Ammon's horn (tissue), 1 donor: ENCODE measurements at regions not wholly inside any gene's neighbourhood (a gene's known extent, or its start where the extent isn't known, plus 50 kb on each side); places are given as distances from the start of the nearest gene placed in this dataset.
"Not testable (repeated sequence)": the region's sequence is repeated elsewhere in the genome, so short reads cannot be mapped to it uniquely, and the experiment has no call there.

Experiments
- DNase-seq: peaks from one replicate; pipeline ENCODE4 v3.0.0-alpha.2; 2016; ENCODE audit warnings: low spot score

DNA sequence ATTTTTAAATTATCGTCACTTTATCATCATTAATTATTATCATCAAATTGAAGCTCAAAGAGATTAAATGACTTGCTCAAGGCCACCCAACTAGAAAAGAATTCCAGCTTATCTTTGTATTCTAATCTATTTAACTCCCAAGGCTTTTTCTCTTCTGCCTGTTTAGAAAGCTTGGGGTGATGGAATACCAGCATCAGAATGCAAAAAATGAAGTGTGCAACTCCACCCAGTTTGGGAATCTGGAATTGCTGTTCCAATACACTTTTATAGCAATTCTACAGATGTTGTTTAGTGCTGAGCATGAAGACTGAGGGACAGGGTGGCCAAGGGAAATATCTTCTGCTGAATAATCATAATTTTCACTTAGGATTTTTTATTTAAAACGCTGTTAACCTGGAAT, 97.2 kb upstream of the FIBIN start:
- no peak for DNase-seq

DNA sequence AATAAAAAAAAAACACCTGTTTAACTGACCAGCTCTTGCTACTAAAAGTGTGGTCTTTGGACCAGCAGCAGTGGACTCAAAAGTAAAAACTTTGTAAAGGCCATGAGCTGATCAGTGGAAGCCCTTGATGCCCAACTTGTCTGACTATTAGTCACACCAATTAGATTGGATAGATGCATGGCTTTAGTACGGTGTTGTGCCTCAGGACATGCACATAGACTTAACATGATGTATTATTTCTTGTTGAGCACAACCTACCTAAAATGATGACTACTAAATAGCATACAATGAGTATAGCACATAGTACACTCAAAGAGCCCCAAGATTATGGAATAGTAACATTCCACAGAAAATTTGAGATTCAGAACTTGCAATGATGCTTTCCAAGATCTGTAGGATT, 95.1 kb upstream of the FIBIN start:
- DNase-seq, result no peak

DNA sequence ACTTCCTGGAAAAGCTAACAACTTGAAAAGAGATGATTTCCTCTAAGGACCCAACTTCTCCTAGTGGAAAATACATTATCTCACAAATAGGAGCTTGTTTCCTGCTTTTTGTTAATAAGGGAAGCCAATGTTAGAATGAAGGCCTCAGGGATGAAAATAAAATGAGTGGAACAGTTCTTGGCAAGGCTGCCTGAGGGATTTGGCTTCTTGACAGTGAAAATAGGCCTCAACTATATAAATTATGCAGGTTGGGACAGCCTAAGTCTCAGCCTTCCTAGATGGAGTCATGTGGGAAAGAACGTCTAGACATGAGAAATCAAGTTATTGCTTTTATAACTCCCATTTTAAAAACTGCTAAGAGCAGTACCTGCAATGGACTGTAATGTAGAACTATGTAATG, 92.8 kb upstream of the FIBIN start:
- no peak for DNase-seq

DNA sequence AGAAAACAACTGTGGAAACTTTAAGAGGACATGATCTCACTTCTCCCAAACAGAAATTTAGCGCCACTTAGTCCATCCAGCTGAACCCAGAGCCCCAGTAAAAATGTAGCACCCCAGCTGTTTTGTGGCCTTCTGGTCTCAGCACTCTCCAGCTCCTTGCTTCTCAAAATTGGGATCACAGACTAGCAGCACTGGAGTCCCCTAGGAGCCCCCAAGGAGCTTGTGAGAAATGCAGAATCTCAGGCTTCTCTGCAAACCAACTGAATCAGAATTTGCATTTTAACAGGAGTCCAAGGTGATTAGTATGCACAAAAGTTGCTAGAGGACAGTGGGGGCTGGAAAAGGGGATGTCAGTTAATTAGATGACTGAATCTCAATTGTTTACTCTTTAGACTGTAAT, 89.8 kb upstream of the FIBIN start:
- DNase-seq, result peak; percentile 8

DNA sequence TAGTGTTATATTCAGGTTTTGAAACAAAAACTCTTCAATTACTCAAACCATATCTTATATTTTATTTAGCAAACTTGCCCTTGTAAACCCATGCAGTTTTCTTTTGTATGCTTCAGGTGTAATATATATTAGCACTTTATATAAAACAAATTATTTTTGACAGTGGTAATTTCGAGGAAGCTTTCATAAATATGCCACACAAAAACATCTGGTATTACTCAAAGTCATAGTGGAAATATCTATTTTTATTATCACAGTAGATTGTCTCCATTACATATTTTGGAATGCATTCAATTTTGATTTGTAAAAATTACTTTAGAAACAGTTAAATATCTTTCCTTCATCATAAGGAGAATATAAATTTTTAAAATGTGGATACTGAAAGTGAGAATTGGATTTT, 89.1 kb upstream of the FIBIN start:
- no peak for DNase-seq

DNA sequence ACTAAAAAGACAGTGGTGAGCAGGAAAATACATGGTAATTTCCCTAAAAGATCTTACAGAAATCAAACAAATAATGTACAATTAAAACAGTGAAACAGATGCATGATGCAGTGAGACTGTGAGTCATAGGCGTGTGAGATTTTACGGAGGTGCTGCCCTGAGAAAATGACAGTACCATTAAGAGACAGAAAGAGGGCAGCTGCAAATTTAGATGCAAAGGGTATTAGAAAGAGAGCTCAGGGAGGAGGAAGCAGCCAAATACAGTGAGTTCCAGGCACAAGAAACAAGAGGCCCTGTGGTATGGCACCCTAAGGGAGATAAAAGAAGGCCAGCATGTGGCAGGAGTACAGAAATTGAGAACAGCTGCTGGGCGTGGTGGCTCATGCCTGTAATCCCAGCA, 88.5 kb upstream of the FIBIN start:
- DNase-seq, result peak; percentile 43

DNA sequence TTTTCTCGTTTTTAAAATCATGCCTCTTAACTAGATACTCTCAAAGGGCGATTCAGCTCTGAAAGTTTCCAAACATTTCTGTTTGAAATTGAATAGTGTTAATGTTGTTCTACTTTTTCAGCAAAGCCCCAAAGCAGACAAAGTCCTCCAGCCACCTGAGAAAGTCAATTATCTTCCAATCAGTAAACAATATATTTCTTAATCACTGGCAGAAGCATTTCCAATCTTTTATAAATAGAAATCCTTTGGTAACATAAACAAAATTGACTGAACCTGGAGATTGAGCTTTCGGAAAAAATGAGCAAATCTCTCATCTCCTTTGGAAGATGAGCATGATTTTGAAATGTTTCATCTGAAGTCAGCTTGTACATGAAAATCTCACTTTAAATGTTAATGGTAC, 84.4 kb upstream of the FIBIN start:
- DNase-seq, result no peak

DNA sequence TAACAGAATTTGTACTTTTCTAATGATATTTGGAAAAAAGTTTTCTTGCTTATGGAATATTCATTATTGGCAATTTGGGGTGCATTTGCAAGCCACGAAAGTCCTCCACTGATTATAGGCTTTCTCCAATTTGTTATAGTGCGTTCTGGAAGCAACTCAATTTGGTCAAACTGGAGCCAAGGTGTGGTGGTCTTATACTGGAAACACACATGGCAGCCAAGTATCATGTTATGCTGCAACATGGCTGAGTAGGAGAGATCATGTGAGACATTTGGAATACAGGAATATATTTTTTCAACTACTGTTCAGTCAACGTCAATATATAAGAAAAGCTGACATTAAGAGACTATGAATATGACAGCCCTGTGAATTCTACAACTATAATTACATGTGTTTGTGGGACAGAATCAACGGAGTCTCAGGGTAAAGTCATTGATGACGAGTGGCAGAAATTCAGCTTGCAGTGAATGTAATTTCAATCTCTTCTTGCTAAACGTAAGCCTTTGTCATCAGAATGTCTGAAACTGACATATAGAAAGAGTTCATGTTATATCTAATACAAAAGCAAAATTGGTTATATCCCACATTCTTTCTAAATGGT, 83.8 kb upstream of the FIBIN start:
- no peak for DNase-seq

DNA sequence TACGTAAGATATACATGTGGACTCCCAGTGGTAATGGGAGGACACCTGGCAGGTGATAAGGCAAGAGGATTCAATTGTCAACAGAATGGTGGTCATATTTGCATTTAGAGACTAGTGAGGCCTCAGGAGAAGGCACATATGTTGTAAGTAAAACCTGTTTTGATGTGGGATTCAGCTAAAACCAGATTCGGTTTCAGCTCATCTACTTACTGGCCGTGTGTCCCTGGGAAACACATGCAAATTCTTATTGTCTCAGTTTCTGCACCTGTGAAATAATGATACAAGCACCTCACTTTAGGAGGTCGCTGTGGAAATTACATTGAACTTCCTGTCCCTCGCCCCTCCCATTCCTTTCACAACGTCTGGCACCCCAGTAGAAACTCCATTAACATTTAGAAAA, 78.9 kb upstream of the FIBIN start:
- DNase-seq, result no peak

DNA sequence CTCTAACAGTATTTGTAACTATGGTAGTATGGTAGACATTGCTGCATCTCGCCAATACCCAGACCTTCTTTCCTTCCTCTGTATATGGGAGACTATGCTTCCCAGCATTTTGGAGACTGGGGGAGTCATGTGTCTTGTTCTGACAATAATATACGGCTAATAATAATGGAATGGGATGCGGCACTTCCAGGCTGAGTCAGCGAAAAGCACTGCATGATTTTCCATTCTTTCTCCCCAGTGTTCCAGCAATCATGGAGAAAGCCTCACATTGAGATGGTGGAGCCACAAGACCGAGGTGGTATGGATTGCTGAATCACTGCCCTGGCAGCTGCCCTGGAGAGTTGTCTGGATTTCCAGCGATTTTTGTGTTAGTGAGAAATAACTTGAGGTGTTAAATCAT, 77.1 kb upstream of the FIBIN start:
- no peak for DNase-seq

DNA sequence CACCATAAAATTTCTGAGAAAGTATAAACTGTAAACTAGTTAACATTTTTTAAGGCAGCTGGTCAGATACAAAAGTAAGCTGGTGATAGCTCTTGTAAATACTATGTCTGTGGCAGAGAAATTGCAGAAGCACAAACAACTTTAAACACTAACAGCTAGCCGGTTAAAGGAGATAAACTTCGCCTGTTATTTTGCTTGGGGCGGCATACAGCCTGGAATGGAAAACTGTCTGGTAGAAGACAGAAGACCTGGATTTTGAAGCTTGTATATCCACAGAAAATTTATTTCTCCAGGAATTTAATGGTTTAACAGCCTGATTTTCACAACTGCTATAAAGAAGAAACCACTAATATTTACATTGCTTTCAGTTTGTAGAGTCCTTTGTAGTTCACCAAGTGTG, 65.3 kb upstream of the FIBIN start:
- DNase-seq, result no peak

DNA sequence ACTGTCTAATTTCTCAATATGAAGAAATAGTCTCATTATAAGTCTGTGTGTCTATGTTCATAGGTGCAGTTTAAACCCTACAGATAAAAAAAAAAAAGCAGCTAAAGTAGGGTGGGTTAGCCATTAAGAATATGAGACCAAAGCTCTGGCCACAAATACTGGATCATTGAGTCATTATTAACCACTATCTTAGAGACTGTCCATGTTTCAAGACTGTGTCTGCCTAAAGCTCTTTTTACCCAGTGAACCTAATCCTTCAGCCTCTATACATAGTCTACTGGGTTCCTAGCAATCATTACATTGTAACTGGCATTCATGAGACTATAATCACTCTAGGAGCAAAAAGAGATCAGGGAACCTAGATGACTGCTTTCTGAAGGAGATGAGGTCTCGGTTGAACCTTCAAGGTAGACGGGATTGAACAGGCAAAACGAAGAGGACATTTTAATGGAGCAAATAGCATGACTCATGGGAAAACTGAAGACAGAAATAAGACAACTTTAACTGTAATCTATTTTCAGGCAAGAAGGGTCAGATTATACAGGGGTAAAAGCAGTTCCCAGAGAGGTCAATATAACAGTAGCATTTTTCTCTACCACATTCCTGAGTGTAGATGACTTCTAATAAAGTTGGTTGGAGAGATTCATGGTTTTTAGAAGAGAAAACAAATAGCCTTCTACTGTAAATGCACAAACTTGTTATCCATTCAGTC, 64.0 kb upstream of the FIBIN start:
- no peak for DNase-seq

DNA sequence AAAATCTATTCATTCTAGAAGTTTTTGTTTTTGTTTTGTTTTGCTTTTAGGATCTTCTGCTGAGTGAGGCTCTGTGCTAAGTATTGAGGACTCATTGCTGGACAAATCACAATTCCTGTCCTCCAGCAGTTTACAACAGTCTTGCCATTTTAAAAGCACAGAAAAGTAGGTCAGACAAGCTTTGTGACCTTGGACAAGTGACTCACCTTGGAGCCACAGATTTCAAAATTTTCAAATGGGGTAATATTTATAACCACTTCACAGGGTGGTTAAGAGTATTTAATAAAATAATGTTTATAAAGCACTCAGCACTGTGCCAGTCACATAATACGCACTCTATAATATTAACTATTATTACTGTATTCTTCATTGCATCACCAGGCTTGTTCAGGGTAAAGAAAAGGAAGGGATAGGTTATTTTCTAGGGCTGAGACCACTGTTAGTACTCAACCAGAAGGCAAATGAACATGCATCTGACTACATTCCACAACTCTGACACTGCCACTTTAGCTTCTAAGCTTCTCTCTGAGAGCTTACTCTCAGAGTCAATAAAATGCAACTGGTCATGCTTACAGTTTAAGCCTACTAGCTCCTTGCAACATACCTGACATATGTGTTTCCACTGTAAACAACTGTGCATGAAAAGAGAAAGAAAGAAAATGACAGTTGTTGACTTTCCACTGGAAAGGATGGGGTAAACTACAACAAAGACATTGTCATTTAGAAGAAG, 63.2 kb upstream of the FIBIN start:
- no peak for DNase-seq

DNA sequence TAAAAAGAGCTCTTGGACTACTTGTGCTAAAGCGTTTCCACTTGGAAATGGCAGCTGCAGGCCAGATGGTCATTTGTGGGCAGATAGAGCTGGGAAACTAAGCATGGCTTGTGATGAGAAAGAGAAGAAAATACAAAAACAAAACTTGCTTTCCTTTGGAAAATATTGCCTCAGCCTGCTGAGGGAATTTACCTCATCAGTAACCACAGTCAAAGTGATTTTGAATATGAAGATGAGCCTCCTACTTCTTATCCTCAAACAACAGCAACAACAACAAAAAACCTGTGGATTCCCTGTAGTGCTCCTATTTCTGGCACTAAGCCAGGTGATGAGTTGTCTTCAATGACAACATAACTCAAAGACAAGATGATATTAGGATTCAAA, 62.7 kb upstream of the FIBIN start:
- DNase-seq, result peak; percentile 16

DNA sequence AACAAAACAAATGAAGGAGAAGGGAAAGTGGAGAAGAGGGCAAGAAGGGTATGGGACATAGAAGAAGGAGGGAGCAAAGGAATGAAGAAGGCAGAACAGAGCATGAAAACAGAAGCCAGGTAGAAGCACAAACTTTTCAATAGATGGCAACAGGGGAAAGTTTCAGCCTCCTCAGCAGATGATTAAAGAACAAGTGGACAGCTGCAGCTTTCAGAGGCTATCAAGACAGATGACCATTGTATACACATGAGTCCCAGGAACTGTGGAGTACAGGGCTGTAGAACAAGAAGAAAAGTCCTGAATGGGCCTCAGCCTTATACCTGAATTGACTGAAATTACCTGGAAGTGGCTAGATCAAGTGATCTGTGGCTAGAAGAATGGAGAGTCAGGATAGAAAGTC, 62.0 kb upstream of the FIBIN start:
- no peak for DNase-seq

DNA sequence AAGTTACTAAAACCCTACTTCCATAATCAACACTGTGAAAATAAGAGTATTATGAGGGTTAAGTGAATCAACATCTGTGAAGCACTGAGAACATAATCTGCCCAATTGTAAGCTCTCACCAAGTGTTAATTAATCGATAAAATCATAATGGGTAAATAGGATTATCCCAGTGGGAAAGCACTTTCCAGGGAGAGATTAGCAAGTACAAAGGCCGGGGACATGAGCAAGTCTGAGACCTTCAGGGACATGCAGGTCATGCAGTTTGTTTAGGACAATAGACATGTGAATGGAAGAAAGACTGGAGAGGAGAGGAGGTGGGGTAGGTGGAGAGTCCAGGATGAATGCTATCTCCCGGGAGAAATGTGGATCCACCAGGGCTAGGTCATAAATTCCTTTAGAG, 57.8 kb upstream of the FIBIN start:
- no peak for DNase-seq

DNA sequence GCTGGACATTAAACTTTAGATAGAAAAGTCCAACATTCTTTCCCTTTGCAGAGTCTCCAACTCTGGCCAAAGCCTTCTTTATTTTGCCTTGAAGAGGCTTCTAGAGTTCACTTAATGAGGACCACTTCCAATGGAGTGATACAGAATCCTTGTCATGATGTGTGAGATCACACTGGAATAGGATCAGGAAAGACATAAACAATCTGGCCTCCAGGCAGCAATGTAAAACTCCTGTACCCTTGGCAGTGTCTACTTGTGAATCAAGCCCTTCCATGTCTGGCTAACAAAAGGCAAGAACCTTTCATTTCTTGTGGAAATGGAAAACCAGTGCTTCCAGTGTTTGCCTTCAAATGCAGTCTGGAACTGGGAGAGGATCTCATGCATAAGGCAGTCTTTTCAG, 56.5 kb upstream of the FIBIN start:
- no peak for DNase-seq

DNA sequence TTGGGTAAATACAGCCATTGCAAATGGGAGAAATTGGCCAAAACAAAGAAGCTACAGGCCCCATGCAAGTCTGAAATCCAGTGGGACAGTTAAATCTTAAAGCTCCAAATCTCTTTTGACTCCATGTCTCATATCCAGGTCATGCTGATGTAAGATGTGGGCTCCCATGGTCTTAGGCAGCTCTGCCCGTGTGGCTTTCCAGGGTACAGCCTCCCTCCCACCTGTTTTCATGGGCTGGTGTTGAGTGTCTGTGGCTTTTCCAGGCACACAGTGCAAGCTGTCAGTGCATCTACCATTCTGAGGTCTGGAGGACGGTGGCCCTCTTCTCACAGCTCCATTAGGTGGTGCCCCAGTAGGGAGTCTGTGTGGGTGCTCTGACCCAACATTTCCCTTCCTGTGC, 53.4 kb upstream of the FIBIN start:
- DNase-seq, result not testable (repeated sequence)

DNA sequence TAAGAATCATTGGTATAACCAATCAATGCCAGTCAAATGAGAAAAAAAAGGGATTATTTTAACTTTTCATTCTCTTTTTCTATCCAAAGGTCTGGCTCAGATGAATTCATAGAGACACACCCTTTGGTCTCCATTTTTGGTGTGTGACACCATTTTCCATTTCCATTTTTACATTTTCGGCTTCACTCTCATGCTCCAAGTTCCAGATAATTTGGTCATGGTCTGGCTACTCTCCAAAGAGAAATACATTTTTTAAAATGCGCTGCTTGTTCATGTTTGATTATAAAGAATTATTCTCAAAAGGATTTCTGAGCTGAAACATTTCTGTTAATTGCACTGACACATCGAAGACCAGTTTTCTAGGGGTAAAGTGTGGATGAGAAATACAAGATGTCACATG, 51.6 kb upstream of the FIBIN start:
- no peak for DNase-seq

DNA sequence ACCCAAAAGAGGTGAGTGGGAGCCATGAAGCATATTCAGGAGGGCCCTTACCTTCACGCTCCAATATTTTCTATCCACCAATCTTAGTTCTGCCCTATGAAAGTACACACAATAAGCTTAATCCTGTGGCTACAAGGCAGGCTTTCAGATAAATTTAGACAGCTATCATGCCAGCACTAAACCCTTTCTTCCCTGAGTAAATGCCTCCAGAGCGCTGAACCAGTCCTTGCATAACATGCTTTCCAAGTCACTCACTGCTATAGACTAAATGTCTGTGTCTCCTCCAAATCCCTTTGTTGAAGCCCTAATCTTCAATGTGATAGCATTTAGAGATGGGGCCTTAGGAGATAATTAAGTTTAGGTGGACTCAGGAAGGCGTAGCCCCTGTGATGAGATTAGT, 50.3 kb upstream of the FIBIN start:
- DNase-seq, result no peak
